CD4-positive, alpha-beta T cell treated with Interleukin-17A for 4 hours (primary cell): ENCODE measurements at regions not wholly inside any gene's neighbourhood (a gene's known extent, or its start where the extent isn't known, plus 50 kb on each side); places are given as distances from the start of the nearest gene placed in this dataset.

Experiments
- DNase-seq: peaks from one replicate; pipeline ENCODE4 v3.0.0-alpha.2; 2020; ENCODE audit warnings: mixed read lengths

DNA sequence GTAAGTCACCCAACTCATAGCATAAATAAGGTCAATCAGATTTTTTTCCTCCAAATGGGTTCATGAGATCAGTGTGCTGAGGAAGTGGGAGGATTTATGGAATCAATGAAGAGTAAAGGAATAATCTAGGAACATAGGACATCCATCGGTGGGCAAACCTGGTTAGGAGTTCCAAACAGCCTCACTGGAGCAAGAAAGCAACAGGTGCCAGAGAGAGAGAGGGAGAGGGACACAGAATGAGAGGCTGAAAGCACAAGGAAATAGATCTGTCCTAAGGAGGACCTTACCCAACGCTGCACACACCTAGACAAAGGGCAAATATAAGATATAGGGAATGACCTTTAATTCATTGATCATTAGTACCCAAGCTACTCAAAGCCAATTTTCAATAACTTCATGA lies 119.5 kb upstream of the ANKRD1 start:
- no peak for DNase-seq

DNA sequence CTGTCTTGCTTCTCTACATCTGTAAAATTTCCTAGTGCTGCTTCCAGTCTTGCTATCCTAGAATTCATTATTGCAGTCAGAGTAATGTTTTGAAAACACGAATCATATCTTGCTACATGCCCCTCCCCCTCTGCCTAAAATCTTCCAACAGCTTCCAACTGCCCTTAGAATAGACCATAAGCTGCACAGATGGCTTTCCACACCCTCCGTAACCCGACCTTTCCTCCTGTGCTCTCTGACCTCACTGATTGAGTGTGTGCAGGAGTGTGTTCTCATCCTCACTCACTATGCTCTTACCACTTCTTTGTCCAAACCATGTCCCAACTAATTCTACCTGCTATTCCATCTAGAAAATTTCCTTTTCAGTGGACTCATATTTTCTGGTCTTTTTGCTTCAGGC lies 121.2 kb upstream of the ANKRD1 start:
- DNase-seq = no peak

- no peak for DNase-seq
Observed at GRCh38 chr10:91043173-91043910, 122.5 kb upstream of the ANKRD1 start.

- DNase-seq = no peak
Observed at GRCh38 chr10:91046869-91047268, 126.0 kb upstream of the ANKRD1 start.

DNA sequence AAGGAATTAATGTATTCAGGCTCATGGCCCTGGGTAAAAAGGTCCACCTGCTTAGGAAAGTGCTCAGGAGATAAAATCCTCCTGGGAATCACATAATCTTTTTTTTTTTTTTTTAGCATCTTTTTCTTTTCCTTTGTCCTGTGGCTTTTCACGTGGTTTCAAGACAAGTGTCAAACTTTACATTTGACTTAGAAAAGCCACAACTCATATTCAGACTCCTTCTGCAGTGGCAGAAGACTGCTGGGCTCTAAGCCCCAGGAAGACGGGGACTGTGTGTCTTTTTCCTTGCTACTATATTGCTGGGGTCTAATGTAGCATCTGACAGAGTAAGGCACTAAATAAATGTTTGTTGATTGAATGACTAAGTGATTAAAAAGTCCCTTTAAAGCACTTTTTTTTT lies 127.5 kb upstream of the ANKRD1 start:
- no peak for DNase-seq

- DNase-seq = no peak
Observed at GRCh38 chr10:91049296-91049987, 128.6 kb upstream of the ANKRD1 start.

GRCh38 chr10:91049988-91050360 lies 129.1 kb upstream of the ANKRD1 start:
- DNase-seq = no peak

- DNase-seq = no peak
Observed at GRCh38 chr10:91050371-91051034, 129.6 kb upstream of the ANKRD1 start.

- DNase-seq = no peak
Observed at GRCh38 chr10:91051829-91052228, 130.9 kb upstream of the ANKRD1 start.

DNA sequence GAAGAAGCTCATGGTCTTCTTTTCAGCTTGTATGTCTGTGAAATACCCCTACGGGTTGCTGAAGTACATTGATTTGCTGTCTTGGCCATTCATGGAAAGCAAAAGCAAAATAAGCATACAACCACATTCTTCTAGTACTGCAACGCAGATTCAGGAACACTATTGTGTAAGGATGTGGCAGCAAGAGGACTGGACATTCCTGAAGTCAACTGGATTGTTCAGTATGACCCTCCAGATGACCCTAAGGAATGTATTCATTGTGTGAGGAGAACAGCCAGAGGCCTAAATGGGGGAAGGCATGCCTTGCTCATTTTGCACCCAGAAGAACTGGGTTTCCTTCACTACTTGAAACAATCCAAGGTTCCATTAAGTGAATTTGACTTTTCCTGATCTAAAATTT lies 133.4 kb upstream of the ANKRD1 start:
- no peak for DNase-seq

- no peak for DNase-seq
Observed at GRCh38 chr10:91061187-91061586, 140.3 kb upstream of the ANKRD1 start.

DNA sequence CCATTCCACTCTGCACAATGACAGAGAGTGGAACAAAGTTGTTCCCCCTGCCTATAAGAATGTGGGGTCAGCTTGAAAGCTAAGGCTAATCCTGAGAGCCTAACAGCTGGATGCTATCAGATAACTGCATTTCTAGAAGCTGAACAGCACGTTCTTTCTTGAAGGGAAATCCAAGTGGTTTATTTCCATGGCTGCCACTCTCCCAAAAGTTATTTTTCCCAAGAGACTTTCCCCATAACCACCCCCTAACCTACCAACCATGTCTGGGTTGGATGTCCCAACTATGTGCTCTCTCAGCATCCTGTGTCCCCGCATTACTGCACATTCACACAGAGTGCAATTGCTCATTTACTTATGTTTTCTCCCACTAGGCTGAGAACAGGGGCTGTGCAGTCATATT lies 140.7 kb upstream of the ANKRD1 start:
- no peak for DNase-seq

DNA sequence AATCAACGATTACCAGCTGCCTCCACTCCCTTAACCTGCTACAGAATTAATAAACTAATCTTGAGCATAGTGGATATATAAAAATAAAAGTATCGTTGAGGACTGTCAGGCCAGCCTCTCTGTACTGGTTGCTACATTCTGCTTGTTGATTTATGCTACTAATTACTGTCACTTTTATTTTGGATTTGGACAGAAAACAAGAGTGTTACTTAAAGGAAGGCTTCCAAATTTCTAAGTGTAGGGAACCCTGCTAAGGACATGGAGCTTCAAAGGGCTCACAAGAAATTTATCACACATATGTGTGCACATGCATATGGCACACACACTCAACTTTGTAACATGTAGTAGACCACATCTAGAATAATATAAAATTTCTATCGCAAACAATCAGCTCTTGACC lies 141.2 kb upstream of the ANKRD1 start:
- DNase-seq = no peak

GRCh38 chr10:91071786-91072185 lies 148.7 kb upstream of the PCGF5 start:
- DNase-seq = no peak

- no peak for DNase-seq
Observed at GRCh38 chr10:91073286-91073979, 147.0 kb upstream of the PCGF5 start.

GRCh38 chr10:91076991-91077548 lies 143.4 kb upstream of the PCGF5 start:
- DNase-seq = no peak

GRCh38 chr10:91077549-91078071 lies 142.9 kb upstream of the PCGF5 start:
- no peak for DNase-seq

DNA sequence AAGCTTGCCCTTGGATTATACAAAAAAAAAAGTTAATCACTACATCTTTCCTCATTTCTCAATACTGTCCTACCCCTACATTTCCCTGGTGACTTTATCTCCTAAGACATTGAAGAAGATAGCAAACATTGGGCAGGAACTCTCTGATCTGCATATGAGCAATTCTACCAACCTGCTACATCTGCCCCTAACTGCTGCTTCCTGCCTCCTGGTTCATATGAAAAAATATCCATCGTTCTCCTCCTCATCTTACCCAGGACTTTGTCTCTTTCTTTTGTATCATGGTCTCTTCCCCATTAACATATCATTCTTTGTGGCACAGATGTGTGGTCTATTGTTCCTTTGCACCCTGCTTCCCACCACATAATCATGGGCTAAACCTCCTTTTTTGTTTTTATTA lies 139.7 kb upstream of the PCGF5 start:
- no peak for DNase-seq

- DNase-seq = no peak
Observed at GRCh38 chr10:91082447-91082846, 138.0 kb upstream of the PCGF5 start.

DNA sequence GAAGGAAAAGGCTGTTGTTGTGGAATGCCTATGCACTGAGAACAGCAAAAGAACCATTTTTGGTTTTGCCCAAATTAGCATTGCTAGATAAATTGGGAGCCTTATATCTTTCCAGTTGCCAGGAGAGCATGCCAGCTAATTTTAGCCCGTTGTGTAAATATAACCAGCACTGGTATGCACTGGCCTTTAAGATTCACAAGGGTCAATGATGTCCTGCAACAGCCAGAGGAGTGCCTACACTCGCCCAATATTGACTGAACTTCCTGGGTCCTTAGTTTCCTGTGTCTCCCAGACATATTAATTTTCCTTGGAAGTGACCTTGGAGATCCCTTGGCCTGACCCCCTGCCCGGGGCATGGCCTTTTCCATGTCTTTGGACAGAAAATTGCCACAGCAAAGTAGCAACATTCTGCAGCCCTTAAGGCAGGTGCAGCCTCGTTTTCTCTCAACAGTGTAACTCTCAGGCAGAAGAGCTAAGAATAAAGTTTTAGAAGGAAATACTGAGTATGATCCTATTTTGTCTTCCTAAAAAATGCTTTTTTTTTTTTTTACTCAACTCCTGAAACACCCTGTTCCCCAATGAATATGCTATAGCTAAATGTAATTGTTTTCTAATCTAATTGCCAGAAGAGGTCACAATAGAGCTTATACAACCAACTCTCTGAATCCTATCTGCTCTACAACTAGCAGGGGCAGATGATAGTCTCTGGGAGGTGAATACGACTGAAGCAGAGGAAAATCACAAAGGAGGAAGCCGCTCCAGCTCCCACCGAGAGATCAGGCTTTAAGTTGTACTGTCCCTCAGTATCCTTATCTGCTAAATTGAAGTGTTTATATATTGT lies 131.9 kb upstream of the PCGF5 start:
- DNase-seq = no peak

- no peak for DNase-seq
Observed at GRCh38 chr10:91090761-91091529, 129.5 kb upstream of the PCGF5 start.
